Stimulated activated CD4-positive, alpha-beta T cell treated with anti-CD3 and anti-CD28 coated beads, Interleukin-4, amount 100 ng/mL, for 24 hours (primary cell): ENCODE measurements at regions not wholly inside any gene's neighbourhood (a gene's known extent, or its start where the extent isn't known, plus 50 kb on each side); places are given as distances from the start of the nearest gene placed in this dataset.
A peak's percentile ranks its signal among the peaks of the same experiment; 100 is the strongest.
"Not testable (repeated sequence)": the region's sequence is repeated elsewhere in the genome, so short reads cannot be mapped to it uniquely, and the experiment has no call there.

Experiments used
- DNase-seq: peaks from one replicate; pipeline ENCODE4 v3.0.0-alpha.2; 2020

GRCh38 chr13:21263909-21264308 lies 87.5 kb downstream of the MRPL57 start:
- not testable (repeated sequence) for DNase-seq

- not testable (repeated sequence) for DNase-seq
These were observed 92.0 kb downstream of the MRPL57 start for GRCh38 chr13:21268485-21268884.

GRCh38 chr13:21272439-21272838 lies 96.0 kb downstream of the MRPL57 start:
- not testable (repeated sequence) for DNase-seq

- DNase-seq, result not testable (repeated sequence)
These were observed 98.0 kb downstream of the MRPL57 start for GRCh38 chr13:21274457-21274856.

- no peak for DNase-seq
These were observed 105.6 kb downstream of the MRPL57 start for GRCh38 chr13:21282065-21282464.

- DNase-seq, result no peak
These were observed 111.0 kb downstream of the MRPL57 start for GRCh38 chr13:21287331-21287907.

GRCh38 chr13:21289475-21289874 lies 113.0 kb downstream of the MRPL57 start:
- no peak for DNase-seq

- DNase-seq, result not testable (repeated sequence)
These were observed 114.1 kb downstream of the MRPL57 start for GRCh38 chr13:21290442-21291002.

GRCh38 chr13:21291840-21292239 lies 115.4 kb downstream of the MRPL57 start:
- DNase-seq, result no peak

GRCh38 chr13:21296991-21297390 lies 120.5 kb downstream of the MRPL57 start:
- peak; percentile 36 for DNase-seq

GRCh38 chr13:21297447-21297846 lies 121.0 kb downstream of the MRPL57 start:
- no peak for DNase-seq

GRCh38 chr13:21297914-21298831 lies 121.7 kb downstream of the MRPL57 start:
- DNase-seq, result peak; percentile 87

GRCh38 chr13:21304256-21304655 lies 127.8 kb downstream of the MRPL57 start:
- DNase-seq, result no peak

GRCh38 chr13:21306300-21307073 lies 130.0 kb downstream of the MRPL57 start:
- not testable (repeated sequence) for DNase-seq

GRCh38 chr13:21307158-21307557 lies 130.7 kb downstream of the MRPL57 start:
- DNase-seq, result not testable (repeated sequence)

GRCh38 chr13:21308906-21309305 lies 132.4 kb downstream of the MRPL57 start:
- no peak for DNase-seq

GRCh38 chr13:21309542-21310172 lies 133.2 kb downstream of the MRPL57 start:
- DNase-seq, result no peak

GRCh38 chr13:21310220-21310619 lies 133.8 kb downstream of the MRPL57 start:
- no peak for DNase-seq

GRCh38 chr13:21314976-21315375 lies 138.5 kb downstream of the MRPL57 start:
- DNase-seq, result not testable (repeated sequence)

- no peak for DNase-seq
These were observed 139.9 kb downstream of the MRPL57 start for GRCh38 chr13:21316376-21316775.

GRCh38 chr13:21318891-21319532 lies 140.1 kb downstream of the ZDHHC20 start:
- DNase-seq, result no peak
